ENCODE measurements at regions not wholly inside any gene's neighbourhood (a gene's known extent, or its start where the extent isn't known, plus 50 kb on each side); places are given as distances from the start of the nearest gene placed in this dataset.

DNA sequence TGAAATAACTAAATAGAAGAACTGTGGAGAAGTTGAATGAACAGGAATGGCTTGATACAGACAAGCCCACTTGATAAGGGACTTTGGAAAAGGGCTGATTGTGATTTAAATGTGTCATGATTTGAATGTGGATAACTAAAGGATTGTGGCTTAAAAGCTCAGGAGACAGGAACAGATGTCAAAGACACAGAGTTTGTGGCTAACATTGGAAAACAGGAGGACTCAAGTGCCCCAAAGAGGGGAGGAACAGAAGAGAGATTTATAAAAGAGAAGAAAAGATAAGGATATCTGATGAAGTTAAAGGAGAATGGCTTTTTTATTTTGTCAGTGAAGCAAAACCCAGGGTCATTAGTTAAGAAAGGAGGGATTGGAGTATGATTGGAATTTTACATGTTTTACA lies 124.2 kb upstream of the TRPM3 start:
- TF ChIP-seq, protein P1, sequence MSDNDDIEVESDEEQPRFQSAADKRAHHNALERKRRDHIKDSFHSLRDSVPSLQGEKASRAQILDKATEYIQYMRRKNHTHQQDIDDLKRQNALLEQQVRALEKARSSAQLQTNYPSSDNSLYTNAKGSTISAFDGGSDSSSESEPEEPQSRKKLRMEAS (IDR thresholded peaks at IDR 0.05), result no peak
- TF ChIP-seq CTCF (IDR thresholded peaks at IDR 0.05) (no peak), POLR2A (IDR thresholded peaks at IDR 0.05; ENCODE audit: low read length) (no peak), EHMT2 (IDR thresholded peaks at IDR 0.05; ENCODE audit: low read depth) (no peak), KDM1A (IDR thresholded peaks at IDR 0.05; ENCODE audit: low read depth) (no peak), FOSL2 (IDR thresholded peaks at IDR 0.05) (no peak), FOSL2 (CRISPR knock-in tag; IDR thresholded peaks at IDR 0.05) (no peak), HDAC2 (IDR thresholded peaks at IDR 0.05) (no peak), CEBPB (IDR thresholded peaks at IDR 0.05) (no peak), MAFK (IDR thresholded peaks at IDR 0.05; ENCODE audit: partially characterized antibody) (no peak), EP300 (IDR thresholded peaks at IDR 0.05) (no peak), RAD21 (conservative IDR thresholded peaks at IDR 0.05 in 1 of 2, IDR thresholded peaks at IDR 0.05 in 1 of 2) (no peak)
- TF ChIP-seq, protein P2, sequence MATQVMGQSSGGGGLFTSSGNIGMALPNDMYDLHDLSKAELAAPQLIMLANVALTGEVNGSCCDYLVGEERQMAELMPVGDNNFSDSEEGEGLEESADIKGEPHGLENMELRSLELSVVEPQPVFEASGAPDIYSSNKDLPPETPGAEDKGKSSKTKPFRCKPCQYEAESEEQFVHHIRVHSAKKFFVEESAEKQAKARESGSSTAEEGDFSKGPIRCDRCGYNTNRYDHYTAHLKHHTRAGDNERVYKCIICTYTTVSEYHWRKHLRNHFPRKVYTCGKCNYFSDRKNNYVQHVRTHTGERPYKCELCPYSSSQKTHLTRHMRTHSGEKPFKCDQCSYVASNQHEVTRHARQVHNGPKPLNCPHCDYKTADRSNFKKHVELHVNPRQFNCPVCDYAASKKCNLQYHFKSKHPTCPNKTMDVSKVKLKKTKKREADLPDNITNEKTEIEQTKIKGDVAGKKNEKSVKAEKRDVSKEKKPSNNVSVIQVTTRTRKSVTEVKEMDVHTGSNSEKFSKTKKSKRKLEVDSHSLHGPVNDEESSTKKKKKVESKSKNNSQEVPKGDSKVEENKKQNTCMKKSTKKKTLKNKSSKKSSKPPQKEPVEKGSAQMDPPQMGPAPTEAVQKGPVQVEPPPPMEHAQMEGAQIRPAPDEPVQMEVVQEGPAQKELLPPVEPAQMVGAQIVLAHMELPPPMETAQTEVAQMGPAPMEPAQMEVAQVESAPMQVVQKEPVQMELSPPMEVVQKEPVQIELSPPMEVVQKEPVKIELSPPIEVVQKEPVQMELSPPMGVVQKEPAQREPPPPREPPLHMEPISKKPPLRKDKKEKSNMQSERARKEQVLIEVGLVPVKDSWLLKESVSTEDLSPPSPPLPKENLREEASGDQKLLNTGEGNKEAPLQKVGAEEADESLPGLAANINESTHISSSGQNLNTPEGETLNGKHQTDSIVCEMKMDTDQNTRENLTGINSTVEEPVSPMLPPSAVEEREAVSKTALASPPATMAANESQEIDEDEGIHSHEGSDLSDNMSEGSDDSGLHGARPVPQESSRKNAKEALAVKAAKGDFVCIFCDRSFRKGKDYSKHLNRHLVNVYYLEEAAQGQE (IDR thresholded peaks at IDR 0.05), result no peak
- TF ChIP-seq, protein P3, sequence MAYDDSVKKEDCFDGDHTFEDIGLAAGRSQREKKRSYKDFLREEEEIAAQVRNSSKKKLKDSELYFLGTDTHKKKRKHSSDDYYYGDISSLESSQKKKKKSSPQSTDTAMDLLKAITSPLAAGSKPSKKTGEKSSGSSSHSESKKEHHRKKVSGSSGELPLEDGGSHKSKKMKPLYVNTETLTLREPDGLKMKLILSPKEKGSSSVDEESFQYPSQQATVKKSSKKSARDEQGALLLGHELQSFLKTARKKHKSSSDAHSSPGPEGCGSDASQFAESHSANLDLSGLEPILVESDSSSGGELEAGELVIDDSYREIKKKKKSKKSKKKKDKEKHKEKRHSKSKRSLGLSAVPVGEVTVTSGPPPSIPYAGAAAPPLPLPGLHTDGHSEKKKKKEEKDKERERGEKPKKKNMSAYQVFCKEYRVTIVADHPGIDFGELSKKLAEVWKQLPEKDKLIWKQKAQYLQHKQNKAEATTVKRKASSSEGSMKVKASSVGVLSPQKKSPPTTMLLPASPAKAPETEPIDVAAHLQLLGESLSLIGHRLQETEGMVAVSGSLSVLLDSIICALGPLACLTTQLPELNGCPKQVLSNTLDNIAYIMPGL (CRISPR knock-in tag; IDR thresholded peaks at IDR 0.05; ENCODE audit: borderline replicate concordance), result no peak
- TF ChIP-seq, protein P4, sequence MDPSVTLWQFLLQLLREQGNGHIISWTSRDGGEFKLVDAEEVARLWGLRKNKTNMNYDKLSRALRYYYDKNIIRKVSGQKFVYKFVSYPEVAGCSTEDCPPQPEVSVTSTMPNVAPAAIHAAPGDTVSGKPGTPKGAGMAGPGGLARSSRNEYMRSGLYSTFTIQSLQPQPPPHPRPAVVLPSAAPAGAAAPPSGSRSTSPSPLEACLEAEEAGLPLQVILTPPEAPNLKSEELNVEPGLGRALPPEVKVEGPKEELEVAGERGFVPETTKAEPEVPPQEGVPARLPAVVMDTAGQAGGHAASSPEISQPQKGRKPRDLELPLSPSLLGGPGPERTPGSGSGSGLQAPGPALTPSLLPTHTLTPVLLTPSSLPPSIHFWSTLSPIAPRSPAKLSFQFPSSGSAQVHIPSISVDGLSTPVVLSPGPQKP (IDR thresholded peaks at IDR 0.05; ENCODE audit: low read depth, low read length), result no peak

Measured in A549 (cell line).